ENCODE measurements at regions not wholly inside any gene's neighbourhood (a gene's known extent, or its start where the extent isn't known, plus 50 kb on each side); places are given as distances from the start of the nearest gene placed in this dataset.

GRCh38 chr3:182713111-182713510, 80.2 kb upstream of the ATP11B start:
- Histone ChIP-seq H3K79me1 (ENCODE audit: low read depth in 1 of 2, low read length in 2 of 2) (no peaks in the 10 kb centered on the region), H2AK9ac (replicated peaks; ENCODE audit: low read depth, low read length, poor library complexity) (no peak overlapping the region), H3K18ac (ENCODE audit: low read depth, low read length) (no peak overlapping the region), H3K27me3 (ENCODE audit: control insufficient read depth, insufficient read depth, low read length) (peaks cover 7% of the 10 kb centered on the region), H3K9me1 (ENCODE audit: insufficient read depth, low read length) (no peaks in the 10 kb centered on the region), H2BK120ac (ENCODE audit: low read depth, low read length) (no peak overlapping the region), H4K20me1 (ENCODE audit: insufficient read depth, low read length) (no peaks in the 10 kb centered on the region), H2AFZ (replicated peaks; ENCODE audit: low read length, poor library complexity) (no peak overlapping the region), H3K4ac (ENCODE audit: low read depth, low read length) (no peak overlapping the region), H3K4me1 (ENCODE audit: control insufficient read depth, insufficient read depth, low read length) (no peaks in the 10 kb centered on the region), H3K36me3 (ENCODE audit: control insufficient read depth, insufficient read depth, low read length) (no peaks in the 10 kb centered on the region), H3K56ac (ENCODE audit: extremely low read depth, insufficient read depth, low read length) (no peak overlapping the region), H3K23ac (ENCODE audit: low read depth, low read length) (no peak overlapping the region), H2BK15ac (ENCODE audit: low read depth, low read length) (no peak overlapping the region), H3K4me3 (ENCODE audit: insufficient read depth, low read depth, low read length) (no peak overlapping the region), H3K14ac (replicated peaks; ENCODE audit: low read depth, low read length) (no peak overlapping the region), H4K8ac (ENCODE audit: low read depth in 2 of 2, low read length in 2 of 2) (no peak overlapping the region), H4K91ac (ENCODE audit: insufficient read depth, low read depth, low read length) (no peak overlapping the region), H4K5ac (ENCODE audit: low read depth, low read length) (no peak overlapping the region), H3K27ac (ENCODE audit: insufficient read depth, low read length) (no peak overlapping the region), H2BK20ac (ENCODE audit: low read depth, low read length) (no peak overlapping the region), H2BK5ac (ENCODE audit: low read depth, low read length, poor library complexity, severe bottlenecking) (no peak overlapping the region), H2AK5ac (ENCODE audit: low read depth, low read length) (no peak overlapping the region), H3K9me3 (ENCODE audit: control insufficient read depth, insufficient read depth, low read length) (no peaks in the 10 kb centered on the region), H3K9ac (ENCODE audit: low read depth, low read length) (no peak overlapping the region), H3K4me2 (ENCODE audit: low read depth, low read length) (no peak overlapping the region)
- no TSS peak for BruUV-seq (replicated peaks)
- no peak for DNase-seq
- ChIA-PET CTCF (no interaction called here), POLR2A (ENCODE audit: unreplicated experiment) (no interaction called here)
- ATAC-seq (ENCODE audit: low read depth): no peak
- WGBS, 2 experiments (ENCODE audit: extremely low coverage in 2 of 2, insufficient read length in 1 of 2): no CpG with 5 or more reads among the region's 3 CpGs
- TF ChIP-seq, protein P1, sequence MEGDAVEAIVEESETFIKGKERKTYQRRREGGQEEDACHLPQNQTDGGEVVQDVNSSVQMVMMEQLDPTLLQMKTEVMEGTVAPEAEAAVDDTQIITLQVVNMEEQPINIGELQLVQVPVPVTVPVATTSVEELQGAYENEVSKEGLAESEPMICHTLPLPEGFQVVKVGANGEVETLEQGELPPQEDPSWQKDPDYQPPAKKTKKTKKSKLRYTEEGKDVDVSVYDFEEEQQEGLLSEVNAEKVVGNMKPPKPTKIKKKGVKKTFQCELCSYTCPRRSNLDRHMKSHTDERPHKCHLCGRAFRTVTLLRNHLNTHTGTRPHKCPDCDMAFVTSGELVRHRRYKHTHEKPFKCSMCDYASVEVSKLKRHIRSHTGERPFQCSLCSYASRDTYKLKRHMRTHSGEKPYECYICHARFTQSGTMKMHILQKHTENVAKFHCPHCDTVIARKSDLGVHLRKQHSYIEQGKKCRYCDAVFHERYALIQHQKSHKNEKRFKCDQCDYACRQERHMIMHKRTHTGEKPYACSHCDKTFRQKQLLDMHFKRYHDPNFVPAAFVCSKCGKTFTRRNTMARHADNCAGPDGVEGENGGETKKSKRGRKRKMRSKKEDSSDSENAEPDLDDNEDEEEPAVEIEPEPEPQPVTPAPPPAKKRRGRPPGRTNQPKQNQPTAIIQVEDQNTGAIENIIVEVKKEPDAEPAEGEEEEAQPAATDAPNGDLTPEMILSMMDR (conservative IDR thresholded peaks at IDR 0.05; ENCODE audit: low read depth, low read length): no peak
- no peak for TF ChIP-seq NFE2L2 (IDR thresholded peaks at IDR 0.05; ENCODE audit: low read depth, low read length)
- TF ChIP-seq ELK1 (IDR thresholded peaks at IDR 0.05; ENCODE audit: borderline replicate concordance, low read depth, low read length): no peak
- no peak for TF ChIP-seq FOS (IDR thresholded peaks at IDR 0.05; ENCODE audit: low read depth, low read length)
- no peak for TF ChIP-seq MXI1 (IDR thresholded peaks at IDR 0.05; ENCODE audit: borderline replicate concordance, low read depth, low read length)
- TF ChIP-seq MAFK (IDR thresholded peaks at IDR 0.05; ENCODE audit: low read depth, low read length): no peak
- in situ Hi-C loops (cut with MboI; ENCODE audit: low sequenced_read_pairs): loop anchor here (5.0 to 25.0 kb wide), 2 partner anchors 124 to 674 kb away; no protein-coding TSS in a partner anchor
- dilution Hi-C loops (cut with HindIII; ENCODE audit: low sequenced_read_pairs, unreplicated experiment): no loop called here
- intact Hi-C loops (cut with micrococcal nuclease): loop anchor here (10.0 kb wide), 2 partner anchors 192 to 472 kb away; no protein-coding TSS in a partner anchor
